Activated naive CD8-positive, alpha-beta T cell treated with anti-CD3 and anti-CD28 coated beads, Interleukin-2, amount 10 ng/mL, durations not matched to agents 7 days and 5 days (primary cell): ENCODE measurements at regions not wholly inside any gene's neighbourhood (a gene's known extent, or its start where the extent isn't known, plus 50 kb on each side); places are given as distances from the start of the nearest gene placed in this dataset.
"Not testable (repeated sequence)": the region's sequence is repeated elsewhere in the genome, so short reads cannot be mapped to it uniquely, and the experiment has no call there.

Experiments used
- ATAC-seq: fragments of 150-1000 bp; cut with Tn5 transposase; one replicate; pipeline ENCODE4 v1.10.0; 2021; ENCODE audit warnings: low read depth, moderate library complexity
- POLR2A ChIA-PET: fragments of 350-600 bp; sonication (Branson Sonifier 250); formaldehyde crosslinking; loops from one replicate; lab custom pipeline; 2021; ENCODE audit warnings: antibody characterized with exemption; lab: Charles Lee
- DNase-seq: peaks from one replicate; pipeline ENCODE4 v3.0.0; 2021
- H3K27ac Mint-ChIP-seq: one replicate; pipeline ENCODE4 v1.8.0; 2022; ENCODE audit warnings: mild to moderate bottlenecking, mixed read lengths
- H3K27me3 Mint-ChIP-seq: one replicate; pipeline ENCODE4 v1.8.0; 2022; ENCODE audit warnings: mild to moderate bottlenecking, moderate library complexity, mixed read lengths
- H3K36me3 Mint-ChIP-seq: one replicate; pipeline ENCODE4 v1.8.0; 2021; ENCODE audit warnings: mild to moderate bottlenecking, mixed read lengths
- H3K4me1 Mint-ChIP-seq: one replicate; pipeline ENCODE4 v1.8.0; 2021; ENCODE audit warnings: mixed read lengths
- H3K4me3 Mint-ChIP-seq: one replicate; pipeline ENCODE4 v1.8.0; 2022; ENCODE audit warnings: mild to moderate bottlenecking, moderate library complexity, mixed read lengths
- H3K9me3 Mint-ChIP-seq: one replicate; pipeline ENCODE4 v1.8.0; 2021; ENCODE audit warnings: mixed read lengths

- H3K9me3 Mint-ChIP-seq, result peaks cover 11% of the 10 kb centered on the region
- no peaks in the 10 kb centered on the region for H3K4me1 Mint-ChIP-seq
- H3K36me3 Mint-ChIP-seq, result no peaks in the 10 kb centered on the region
- POLR2A ChIA-PET, result no interaction called here
- H3K27me3 Mint-ChIP-seq, result peaks cover 4% of the 10 kb centered on the region
- no peak for DNase-seq
- no peak for ATAC-seq
- no peak overlapping the region for H3K27ac Mint-ChIP-seq
- no peak overlapping the region for H3K4me3 Mint-ChIP-seq
Measured at GRCh38 chr15:26224266-26224665, 361.1 kb upstream of the ATP10A start.

GRCh38 chr15:26223720-26224119, 360.6 kb upstream of the ATP10A start:
- Mint-ChIP-seq H3K4me3 (no peak overlapping the region), H3K9me3 (peaks cover 11% of the 10 kb centered on the region), H3K4me1 (no peaks in the 10 kb centered on the region), H3K27ac (no peak overlapping the region), H3K27me3 (peaks cover 4% of the 10 kb centered on the region), H3K36me3 (no peaks in the 10 kb centered on the region)
- no peak for DNase-seq
- POLR2A ChIA-PET, result no interaction called here
- ATAC-seq, result no peak

GRCh38 chr15:26222781-26223180, 359.7 kb upstream of the ATP10A start:
- no peaks in the 10 kb centered on the region for H3K36me3 Mint-ChIP-seq
- DNase-seq, result no peak
- H3K4me1 Mint-ChIP-seq, result no peaks in the 10 kb centered on the region
- no peak for ATAC-seq
- peaks cover 8% of the 10 kb centered on the region for H3K9me3 Mint-ChIP-seq
- POLR2A ChIA-PET, result no interaction called here
- no peak overlapping the region for H3K27ac Mint-ChIP-seq
- no peaks in the 10 kb centered on the region for H3K27me3 Mint-ChIP-seq
- no peak overlapping the region for H3K4me3 Mint-ChIP-seq

- POLR2A ChIA-PET, DNase-seq, H3K27ac Mint-ChIP-seq: not testable (repeated sequence)
Measured at GRCh38 chr15:26217043-26217442, 353.9 kb upstream of the ATP10A start.

GRCh38 chr15:26214290-26214689, 351.2 kb upstream of the ATP10A start:
- H3K27ac Mint-ChIP-seq, result no peak overlapping the region
- ATAC-seq (no peak), DNase-seq (no peak)
- peaks cover under 1% of the 10 kb centered on the region for H3K27me3 Mint-ChIP-seq
- H3K36me3 Mint-ChIP-seq, result no peaks in the 10 kb centered on the region
- no peaks in the 10 kb centered on the region for H3K4me1 Mint-ChIP-seq
- H3K9me3 Mint-ChIP-seq, result peaks cover 4% of the 10 kb centered on the region
- H3K4me3 Mint-ChIP-seq, result no peak overlapping the region
- POLR2A ChIA-PET, result no interaction called here

More at GRCh38 chr15:26217043-26217442, 353.9 kb upstream of the ATP10A start:
- H3K4me3 Mint-ChIP-seq, H3K36me3 Mint-ChIP-seq, H3K9me3 Mint-ChIP-seq, H3K4me1 Mint-ChIP-seq, ATAC-seq, H3K27me3 Mint-ChIP-seq: not testable (repeated sequence)

DNA sequence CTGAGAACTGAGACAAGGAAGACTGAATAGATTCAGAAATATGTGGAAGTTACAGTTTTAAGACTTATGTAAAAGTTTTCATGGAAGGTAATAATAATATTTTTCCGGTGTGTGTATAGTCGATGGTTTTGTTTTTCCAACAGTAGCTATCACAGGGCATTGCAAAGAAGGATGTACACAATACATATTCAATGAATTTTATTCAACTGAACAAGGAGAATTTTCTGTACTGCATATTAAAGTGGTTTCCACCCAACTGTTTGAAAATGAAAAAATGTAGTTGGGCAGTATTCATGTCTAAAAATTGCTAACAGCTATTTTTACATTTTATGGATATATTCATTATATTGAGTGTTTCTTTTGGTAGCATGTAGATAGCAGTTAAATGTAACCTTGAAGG, 350.3 kb upstream of the ATP10A start:
- H3K27me3 Mint-ChIP-seq, result peaks cover 4% of the 10 kb centered on the region
- peaks cover 4% of the 10 kb centered on the region for H3K9me3 Mint-ChIP-seq
- no peaks in the 10 kb centered on the region for H3K4me1 Mint-ChIP-seq
- DNase-seq (no peak), ATAC-seq (no peak)
- POLR2A ChIA-PET, result no interaction called here
- H3K27ac Mint-ChIP-seq, result no peak overlapping the region
- no peaks in the 10 kb centered on the region for H3K36me3 Mint-ChIP-seq
- H3K4me3 Mint-ChIP-seq, result no peak overlapping the region

DNA sequence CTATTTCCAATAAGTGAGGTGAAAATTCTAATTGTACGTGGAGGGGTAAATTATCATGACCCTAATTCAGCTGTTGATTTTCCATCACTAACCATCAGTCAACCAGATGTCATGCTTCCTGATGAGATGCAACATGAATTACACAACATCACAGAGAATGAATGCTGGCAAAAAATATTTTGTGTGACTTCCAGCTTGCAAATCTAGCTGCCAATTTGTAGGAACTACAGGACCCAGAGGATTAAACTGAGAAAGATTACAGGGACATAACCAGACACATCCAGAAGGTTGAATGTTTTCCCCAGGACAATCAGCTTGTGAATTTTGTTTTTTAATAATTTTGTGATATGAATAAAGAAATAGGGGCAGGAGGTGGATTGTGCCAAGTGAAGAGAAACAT, 349.0 kb upstream of the ATP10A start:
- H3K27me3 Mint-ChIP-seq, result peaks cover 4% of the 10 kb centered on the region
- H3K27ac Mint-ChIP-seq, result no peak overlapping the region
- ATAC-seq, result no peak
- no peaks in the 10 kb centered on the region for H3K36me3 Mint-ChIP-seq
- DNase-seq, result no peak
- H3K4me1 Mint-ChIP-seq, result no peaks in the 10 kb centered on the region
- H3K4me3 Mint-ChIP-seq, result no peak overlapping the region
- peaks cover 4% of the 10 kb centered on the region for H3K9me3 Mint-ChIP-seq
- POLR2A ChIA-PET, result no interaction called here

GRCh38 chr15:26210980-26211379, 347.9 kb upstream of the ATP10A start:
- ATAC-seq (no peak), DNase-seq (no peak)
- H3K36me3 Mint-ChIP-seq, result no peaks in the 10 kb centered on the region
- H3K27ac Mint-ChIP-seq, result no peak overlapping the region
- no peak overlapping the region for H3K4me3 Mint-ChIP-seq
- POLR2A ChIA-PET, result no interaction called here
- peaks cover 4% of the 10 kb centered on the region for H3K27me3 Mint-ChIP-seq
- H3K9me3 Mint-ChIP-seq, result no peaks in the 10 kb centered on the region
- no peaks in the 10 kb centered on the region for H3K4me1 Mint-ChIP-seq

DNA sequence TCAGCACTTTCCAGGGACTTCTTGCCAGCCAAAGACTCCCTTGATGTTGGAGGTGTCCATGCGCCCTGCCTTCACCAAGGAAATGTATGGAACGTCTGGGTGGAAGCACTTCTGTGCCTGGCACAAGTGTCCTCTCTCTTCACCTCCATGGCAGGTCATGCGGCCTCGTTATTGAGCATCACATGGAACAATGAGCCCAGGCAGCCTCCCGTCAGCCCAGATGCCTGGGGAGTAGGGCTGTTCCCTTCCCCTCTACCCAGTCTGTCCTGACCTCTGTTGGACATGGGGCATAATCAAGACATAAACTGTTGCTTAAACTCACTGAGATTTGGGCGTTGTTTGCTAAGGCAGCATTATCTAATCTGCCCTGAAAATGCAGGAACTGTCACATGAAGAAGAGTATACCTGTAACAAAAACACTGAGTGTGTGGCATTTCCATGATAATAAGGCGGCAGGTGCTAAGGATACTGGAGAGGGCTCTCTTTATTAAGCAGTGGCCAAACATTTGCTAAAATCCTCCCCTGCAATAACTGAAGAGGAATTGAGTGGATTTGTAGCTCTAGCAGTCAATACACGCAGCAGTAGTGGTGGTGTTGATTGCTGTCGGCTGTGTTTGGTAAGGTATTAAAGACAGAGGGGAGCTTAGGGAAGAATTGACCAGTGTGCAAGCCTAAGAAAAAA, 338.2 kb upstream of the ATP10A start:
- Mint-ChIP-seq H3K27ac (no peak overlapping the region), H3K4me1 (no peaks in the 10 kb centered on the region), H3K4me3 (no peak overlapping the region), H3K27me3 (peaks cover 2% of the 10 kb centered on the region), H3K9me3 (no peaks in the 10 kb centered on the region), H3K36me3 (no peaks in the 10 kb centered on the region)
- no peak for ATAC-seq
- POLR2A ChIA-PET, result no interaction called here
- DNase-seq, result no peak

DNA sequence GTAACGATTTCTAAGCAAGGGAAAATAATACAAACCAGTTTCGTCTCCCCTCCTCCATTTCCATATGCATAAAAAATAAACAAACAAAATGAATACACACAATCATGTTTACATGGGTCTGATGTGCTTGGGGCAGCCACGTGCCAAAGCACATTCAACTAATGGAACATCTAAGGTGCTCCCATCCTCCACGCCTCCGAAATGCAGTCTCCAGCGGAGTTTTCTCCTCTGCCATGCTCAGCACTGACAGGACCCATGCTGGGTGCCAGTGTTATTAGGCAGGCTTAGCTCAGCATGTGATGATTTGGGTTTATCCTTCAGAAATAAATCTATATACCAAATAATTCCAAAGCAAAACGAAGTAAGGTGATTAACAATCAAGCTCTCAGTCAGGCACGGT, 337.3 kb upstream of the ATP10A start:
- DNase-seq (no peak), ATAC-seq (no peak)
- POLR2A ChIA-PET, result no interaction called here
- Mint-ChIP-seq H3K9me3 (no peaks in the 10 kb centered on the region), H3K27ac (no peak overlapping the region), H3K27me3 (peaks cover 2% of the 10 kb centered on the region), H3K4me1 (no peaks in the 10 kb centered on the region), H3K36me3 (no peaks in the 10 kb centered on the region), H3K4me3 (no peak overlapping the region)

DNA sequence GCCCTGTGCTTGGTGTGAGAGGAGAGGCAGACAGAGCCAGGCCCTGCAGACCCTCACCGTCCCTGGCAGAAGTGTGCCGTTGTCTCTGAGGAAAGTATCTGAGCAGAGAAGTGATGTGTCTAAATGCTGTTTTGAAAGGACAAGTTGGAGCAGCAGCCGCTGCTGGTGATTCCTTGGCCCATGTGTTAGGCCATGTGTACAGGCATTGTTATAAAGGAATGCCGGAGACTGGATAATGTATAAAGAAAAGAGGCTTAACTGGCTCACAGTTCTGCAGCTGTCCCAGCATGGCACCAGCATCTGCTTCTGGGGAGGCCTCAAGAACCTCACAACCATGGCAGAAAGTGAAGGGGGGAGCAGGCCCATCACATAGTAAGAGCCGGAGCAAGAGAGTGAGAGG, 334.6 kb upstream of the ATP10A start:
- no peak overlapping the region for H3K27ac Mint-ChIP-seq
- H3K27me3 Mint-ChIP-seq, result peaks cover 3% of the 10 kb centered on the region
- DNase-seq, result no peak
- H3K9me3 Mint-ChIP-seq, result no peaks in the 10 kb centered on the region
- H3K36me3 Mint-ChIP-seq, result no peaks in the 10 kb centered on the region
- H3K4me1 Mint-ChIP-seq, result no peaks in the 10 kb centered on the region
- no peak overlapping the region for H3K4me3 Mint-ChIP-seq
- no peak for ATAC-seq
- POLR2A ChIA-PET, result no interaction called here

- Mint-ChIP-seq H3K27ac (no peak overlapping the region), H3K4me3 (no peak overlapping the region), H3K4me1 (no peaks in the 10 kb centered on the region), H3K36me3 (no peaks in the 10 kb centered on the region), H3K9me3 (no peaks in the 10 kb centered on the region), H3K27me3 (peaks cover 4% of the 10 kb centered on the region)
- POLR2A ChIA-PET, result no interaction called here
- no peak for DNase-seq
- no peak for ATAC-seq
Measured at GRCh38 chr15:26197060-26197459, 333.9 kb upstream of the ATP10A start.

DNA sequence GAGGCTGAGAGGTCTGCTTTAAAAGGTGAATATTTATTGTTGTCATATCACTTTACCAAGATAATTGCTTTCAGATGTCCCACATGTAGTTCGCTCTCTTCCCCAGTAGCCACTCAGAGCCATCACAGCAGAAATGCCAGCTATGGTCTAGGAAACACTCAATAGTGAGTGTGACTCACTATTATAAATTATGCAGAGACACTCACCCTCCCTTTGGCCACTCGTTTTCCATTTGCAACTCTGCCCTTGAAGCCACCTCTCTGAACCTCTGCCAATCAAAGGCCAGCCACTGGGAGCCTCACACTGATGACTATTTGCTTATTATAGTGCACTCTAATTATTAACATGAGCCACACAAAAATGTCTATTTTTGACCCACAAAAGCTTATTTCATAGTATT, 328.1 kb upstream of the ATP10A start:
- POLR2A ChIA-PET, result no interaction called here
- DNase-seq (no peak), ATAC-seq (no peak)
- H3K36me3 Mint-ChIP-seq, result no peaks in the 10 kb centered on the region
- no peak overlapping the region for H3K27ac Mint-ChIP-seq
- no peaks in the 10 kb centered on the region for H3K4me1 Mint-ChIP-seq
- H3K9me3 Mint-ChIP-seq, result no peaks in the 10 kb centered on the region
- peaks cover 2% of the 10 kb centered on the region for H3K27me3 Mint-ChIP-seq
- H3K4me3 Mint-ChIP-seq, result no peak overlapping the region

GRCh38 chr15:26186138-26186537, 323.0 kb upstream of the ATP10A start:
- H3K36me3 Mint-ChIP-seq, DNase-seq, H3K9me3 Mint-ChIP-seq, ATAC-seq, H3K27me3 Mint-ChIP-seq, H3K4me3 Mint-ChIP-seq, H3K27ac Mint-ChIP-seq, H3K4me1 Mint-ChIP-seq, POLR2A ChIA-PET: not testable (repeated sequence)

DNA sequence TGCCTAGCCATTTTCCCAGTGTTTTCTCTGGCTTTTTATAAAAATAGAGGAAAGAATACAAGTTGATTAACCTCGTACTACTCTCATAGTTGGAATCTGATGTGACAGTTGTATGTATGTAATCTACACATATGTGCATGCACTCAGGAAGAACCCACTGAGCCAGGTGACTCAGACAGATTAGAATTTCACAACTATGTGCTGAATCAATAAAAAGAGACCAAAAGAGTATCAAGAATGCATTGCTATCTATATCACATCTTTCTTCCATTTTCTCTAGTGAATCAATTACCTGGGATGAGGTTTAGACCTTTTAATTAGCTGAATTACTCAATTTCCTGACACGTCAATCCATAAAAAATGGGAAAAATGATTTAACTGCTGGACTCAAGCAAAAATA, 319.3 kb upstream of the ATP10A start:
- Mint-ChIP-seq H3K9me3 (no peaks in the 10 kb centered on the region), H3K27ac (no peak overlapping the region), H3K4me3 (no peak overlapping the region), H3K36me3 (no peaks in the 10 kb centered on the region), H3K4me1 (no peaks in the 10 kb centered on the region), H3K27me3 (no peaks in the 10 kb centered on the region)
- POLR2A ChIA-PET, result no interaction called here
- no peak for DNase-seq
- no peak for ATAC-seq
